Activated gamma-delta T cell treated with Interleukin-2 at 50 U/mL for 16 hours (primary cell): ENCODE measurements at regions not wholly inside any gene's neighbourhood (a gene's known extent, or its start where the extent isn't known, plus 50 kb on each side); places are given as distances from the start of the nearest gene placed in this dataset.
"Not testable (repeated sequence)": the region's sequence is repeated elsewhere in the genome, so short reads cannot be mapped to it uniquely, and the experiment has no call there.

Source experiments
- DNase-seq: peaks from one replicate; pipeline ENCODE4 v3.0.0-alpha.2; 2020

DNA sequence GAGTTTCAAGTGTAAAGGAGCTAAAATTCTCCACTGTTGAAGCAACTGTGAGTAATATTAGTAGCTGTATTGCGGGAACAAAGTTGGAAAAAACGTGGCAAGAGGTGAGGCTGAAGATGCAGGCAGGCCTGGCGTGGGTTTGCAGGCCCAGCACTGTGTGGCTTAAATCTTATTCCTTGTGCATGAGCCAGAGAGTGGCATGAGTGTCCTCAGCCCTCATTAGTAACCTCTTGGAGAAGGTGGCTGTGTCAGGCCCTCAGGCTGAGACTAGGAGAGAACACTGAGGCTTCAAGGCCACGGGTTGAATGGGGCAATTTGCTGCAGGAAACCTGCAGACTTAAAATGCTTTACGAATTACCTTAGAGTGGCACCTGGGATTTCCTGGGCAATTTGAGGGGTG lies 372.7 kb upstream of the CITED2 start:
- DNase-seq, result no peak

GRCh38 chr6:139744891-139745290 lies 370.4 kb upstream of the CITED2 start:
- no peak for DNase-seq

GRCh38 chr6:139743664-139744437 lies 369.4 kb upstream of the CITED2 start:
- no peak for DNase-seq

DNA sequence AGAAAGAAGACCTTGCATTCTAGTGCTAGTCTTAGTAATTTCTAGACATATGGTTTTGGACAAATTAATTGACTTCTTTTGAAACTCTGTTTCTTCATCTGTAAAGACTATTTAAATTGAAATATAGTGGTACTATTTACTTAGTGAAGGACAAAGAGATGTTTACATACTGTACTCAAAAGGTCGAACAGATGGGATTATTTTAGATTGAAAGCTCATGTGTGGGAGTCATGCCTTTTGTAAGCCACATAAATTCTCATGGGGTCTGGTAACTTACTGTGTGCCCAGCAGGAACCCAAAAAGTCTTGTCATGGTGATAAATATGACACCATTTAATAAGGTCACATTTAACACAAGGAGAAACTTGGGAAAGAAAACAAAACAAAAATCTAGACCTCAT lies 368.2 kb upstream of the CITED2 start:
- no peak for DNase-seq

- DNase-seq, result no peak
Observed at GRCh38 chr6:139738801-139739455, 364.5 kb upstream of the CITED2 start.

- no peak for DNase-seq
Observed at GRCh38 chr6:139736325-139736906, 362.0 kb upstream of the CITED2 start.

DNA sequence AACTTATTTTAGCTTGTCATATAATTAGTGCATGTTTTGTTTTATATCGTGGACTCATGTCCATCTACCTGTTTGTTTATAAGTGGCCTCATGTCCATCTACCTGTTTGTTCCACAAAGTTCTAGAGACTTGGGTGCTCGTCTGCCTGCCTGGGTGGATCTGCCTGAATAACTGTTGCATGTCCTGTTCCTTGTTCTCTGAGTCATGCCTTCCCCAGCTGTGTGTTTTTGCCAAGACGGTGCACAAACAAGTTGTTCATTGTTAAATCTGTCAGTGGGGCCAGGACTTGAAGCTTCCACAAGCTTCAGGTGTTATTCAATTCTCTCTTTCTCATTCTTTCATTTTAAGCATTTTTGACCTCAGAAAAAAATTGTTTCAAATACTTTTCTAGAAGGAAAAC lies 358.0 kb upstream of the CITED2 start:
- no peak for DNase-seq

- DNase-seq, result no peak
Observed at GRCh38 chr6:139730340-139730974, 356.0 kb upstream of the CITED2 start.

DNA sequence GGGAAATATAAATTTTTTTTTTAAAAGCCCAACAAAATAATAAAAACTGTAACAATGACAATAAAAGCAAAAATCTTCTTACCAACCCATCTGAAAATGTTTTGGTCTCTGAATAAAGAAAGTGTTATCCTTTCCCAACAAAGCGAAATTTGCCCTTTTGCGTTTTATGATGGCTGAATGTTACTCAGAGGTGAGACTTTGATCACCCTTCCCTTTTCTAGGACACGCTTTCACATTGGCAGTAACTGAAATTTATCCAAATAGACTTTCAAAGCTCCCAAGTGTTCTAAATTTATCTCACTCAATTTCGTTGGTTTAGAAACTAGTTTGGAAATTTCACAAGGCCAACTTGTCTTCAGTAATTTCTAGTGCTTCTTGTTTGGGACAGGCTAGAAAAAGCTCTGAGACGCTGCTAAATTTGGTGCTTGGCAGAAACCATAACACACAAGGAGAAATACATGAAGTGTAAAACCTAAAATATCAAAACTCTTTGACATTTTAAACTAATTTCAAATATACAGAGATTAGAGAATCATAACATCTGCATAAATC lies 354.5 kb upstream of the CITED2 start:
- no peak for DNase-seq

GRCh38 chr6:139726272-139726671 lies 351.8 kb upstream of the CITED2 start:
- DNase-seq, result not testable (repeated sequence)

DNA sequence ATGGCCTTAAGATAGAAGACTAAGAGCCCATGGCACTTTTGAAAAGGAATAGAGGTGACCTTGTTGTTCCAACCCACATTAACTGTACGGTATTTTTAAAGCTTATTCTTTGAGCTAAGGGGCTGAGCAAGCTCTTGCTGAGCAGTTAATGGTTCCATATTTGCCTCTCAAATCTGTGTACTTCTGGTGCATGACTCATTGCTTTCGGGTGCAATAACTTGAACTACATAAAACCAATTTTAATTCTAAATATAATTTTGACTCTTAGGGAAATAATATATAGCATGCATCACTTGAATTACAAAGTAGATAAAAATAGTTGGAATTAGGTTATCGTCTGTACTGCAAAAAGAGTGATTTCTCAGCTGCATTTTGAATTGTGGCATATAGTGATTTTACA lies 348.1 kb upstream of the CITED2 start:
- DNase-seq, result no peak

GRCh38 chr6:139721954-139722353 lies 347.5 kb upstream of the CITED2 start:
- no peak for DNase-seq

DNA sequence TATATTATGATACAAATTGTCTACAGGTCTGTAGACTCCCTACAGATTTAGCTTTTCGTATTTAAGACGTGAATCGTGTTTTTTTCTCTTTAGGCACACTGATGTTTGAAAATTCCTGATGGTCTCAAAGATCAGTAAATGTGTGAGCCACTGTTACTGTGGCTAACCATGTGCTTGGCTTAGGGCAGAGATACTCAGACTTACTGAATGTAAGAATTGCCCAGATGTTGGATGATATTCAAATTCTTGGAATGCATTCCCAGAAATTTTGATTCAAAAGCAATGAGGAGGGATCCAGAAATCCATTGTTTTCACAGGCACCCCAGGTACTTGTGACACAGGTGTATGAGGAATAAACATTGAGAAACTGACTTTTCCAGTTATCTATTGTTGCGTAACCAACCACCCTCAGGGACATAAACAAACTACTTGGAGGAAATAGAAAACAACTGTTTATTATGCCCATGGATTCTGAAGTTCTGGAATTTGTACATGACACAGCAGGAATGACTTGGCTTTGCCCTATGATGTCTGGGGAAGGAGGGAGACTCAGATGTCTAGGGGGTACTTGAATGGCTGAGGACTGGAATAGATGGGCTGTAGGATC lies 339.6 kb upstream of the CITED2 start:
- DNase-seq, result no peak

GRCh38 chr6:139713424-139713823 lies 339.0 kb upstream of the CITED2 start:
- DNase-seq, result no peak

DNA sequence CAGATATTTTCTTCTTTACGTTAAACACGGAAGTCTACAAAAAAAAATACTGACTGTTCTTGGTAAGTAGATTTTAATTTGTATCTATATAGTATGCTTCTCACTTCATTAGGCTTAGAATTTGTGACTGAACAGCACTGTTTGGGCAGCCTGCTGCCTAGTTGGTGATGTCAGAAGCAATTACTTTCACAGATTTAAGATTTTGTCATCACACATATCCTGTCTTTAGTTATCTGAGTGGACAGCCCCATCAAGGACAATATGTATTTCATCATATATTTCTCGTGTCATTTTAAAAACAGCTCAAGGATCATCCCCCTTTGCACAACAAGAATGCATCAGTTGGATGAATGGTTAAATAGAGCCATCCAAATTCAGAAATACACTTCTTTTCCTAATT lies 338.4 kb upstream of the CITED2 start:
- DNase-seq, result no peak

GRCh38 chr6:139711804-139712585 lies 337.5 kb upstream of the CITED2 start:
- DNase-seq, result no peak

GRCh38 chr6:139710556-139710955 lies 336.1 kb upstream of the CITED2 start:
- no peak for DNase-seq

GRCh38 chr6:139708337-139709199 lies 334.1 kb upstream of the CITED2 start:
- DNase-seq, result no peak

- DNase-seq, result no peak
Observed at GRCh38 chr6:139706912-139707311, 332.5 kb upstream of the CITED2 start.

GRCh38 chr6:139705284-139705683 lies 330.8 kb upstream of the CITED2 start:
- DNase-seq, result no peak

- DNase-seq, result no peak
Observed at GRCh38 chr6:139703780-139704179, 329.3 kb upstream of the CITED2 start.
